Nephron (organoid): ENCODE measurements at regions not wholly inside any gene's neighbourhood (a gene's known extent, or its start where the extent isn't known, plus 50 kb on each side); places are given as distances from the start of the nearest gene placed in this dataset.

Experiments used
- H3K27ac Mint-ChIP-seq, 3 experiments: 2 replicates each; pipeline ENCODE4 v1.8.0; 2020; ENCODE audit warnings: mixed read lengths in 3 of 3, mild to moderate bottlenecking in 2 of 3, moderate library complexity in 1 of 3
- H3K27me3 Mint-ChIP-seq: 2 replicates; pipeline ENCODE4 v1.8.0; 2021; ENCODE audit warnings: low read depth, mild to moderate bottlenecking, moderate library complexity, mixed read lengths
- H3K36me3 Mint-ChIP-seq: 2 replicates; pipeline ENCODE4 v1.8.0; 2020; ENCODE audit warnings: low read depth, mixed read lengths
- H3K4me1 Mint-ChIP-seq: 2 replicates; pipeline ENCODE4 v1.8.0; 2020; ENCODE audit warnings: mixed read lengths
- H3K4me3 Mint-ChIP-seq, 3 experiments: 2 replicates each; pipeline ENCODE4 v1.8.0; 2020; ENCODE audit warnings: mild to moderate bottlenecking in 3 of 3, mixed read lengths in 3 of 3, moderate library complexity in 2 of 3
- H3K9me3 Mint-ChIP-seq: 2 replicates; pipeline ENCODE4 v1.8.0; 2020; ENCODE audit warnings: mixed read lengths
- CTCF ChIP-seq, 3 experiments: fragments of 200-600 bp; sonication (generic); IDR thresholded peaks; one replicate each; pipeline ENCODE4 v1.5.0; 2021; ENCODE audit warnings: antibody characterized with exemption in 3 of 3; ENCODE audit not compliant: unreplicated experiment in 3 of 3

- no peak for TF ChIP-seq CTCF (IDR thresholded peaks at IDR 0.05; ENCODE audit: unreplicated experiment in 3 of 3)
- no peak overlapping the region for H3K4me3 Mint-ChIP-seq
- H3K27me3 Mint-ChIP-seq = peaks cover 23% of the 10 kb centered on the region
- no peaks in the 10 kb centered on the region for H3K36me3 Mint-ChIP-seq
- H3K27ac Mint-ChIP-seq = no peak overlapping the region
- peaks cover 2% of the 10 kb centered on the region for H3K4me1 Mint-ChIP-seq
- no peaks in the 10 kb centered on the region for H3K9me3 Mint-ChIP-seq
Observed at GRCh38 chr5:9707732-9708462, 77.7 kb upstream of the TAS2R1 start.

GRCh38 chr5:9699681-9700080, 69.5 kb upstream of the TAS2R1 start:
- Mint-ChIP-seq H3K4me1 (peaks cover 10% of the 10 kb centered on the region), H3K27ac (no peak overlapping the region), H3K4me3 (no peak overlapping the region), H3K27me3 (peaks cover 13% of the 10 kb centered on the region), H3K9me3 (peaks cover 2% of the 10 kb centered on the region), H3K36me3 (no peaks in the 10 kb centered on the region)
- no peak for TF ChIP-seq CTCF (IDR thresholded peaks at IDR 0.05; ENCODE audit: unreplicated experiment in 3 of 3)

- no peaks in the 10 kb centered on the region for H3K36me3 Mint-ChIP-seq
- peaks cover 10% of the 10 kb centered on the region for H3K4me1 Mint-ChIP-seq
- no peak for TF ChIP-seq CTCF (IDR thresholded peaks at IDR 0.05; ENCODE audit: unreplicated experiment in 3 of 3)
- H3K27ac Mint-ChIP-seq = no peak overlapping the region
- peaks cover 2% of the 10 kb centered on the region for H3K9me3 Mint-ChIP-seq
- H3K4me3 Mint-ChIP-seq = no peak overlapping the region
- H3K27me3 Mint-ChIP-seq = peaks cover 11% of the 10 kb centered on the region
Observed at GRCh38 chr5:9698841-9699240, 68.7 kb upstream of the TAS2R1 start.

- no peak overlapping the region for H3K27ac Mint-ChIP-seq
- H3K4me3 Mint-ChIP-seq = no peak overlapping the region
Observed at GRCh38 chr5:9698125-9698826, 68.1 kb upstream of the TAS2R1 start.

GRCh38 chr5:9692576-9692975, 62.4 kb upstream of the TAS2R1 start:
- H3K4me3 Mint-ChIP-seq = no peak overlapping the region
- H3K9me3 Mint-ChIP-seq = no peaks in the 10 kb centered on the region
- H3K27me3 Mint-ChIP-seq = peaks cover 5% of the 10 kb centered on the region
- H3K4me1 Mint-ChIP-seq = peaks cover 10% of the 10 kb centered on the region
- H3K36me3 Mint-ChIP-seq = no peaks in the 10 kb centered on the region
- H3K27ac Mint-ChIP-seq = no peak overlapping the region
- TF ChIP-seq CTCF (IDR thresholded peaks at IDR 0.05; ENCODE audit: unreplicated experiment in 3 of 3) = no peak

More at GRCh38 chr5:9698125-9698826, 68.1 kb upstream of the TAS2R1 start:
- H3K36me3 Mint-ChIP-seq = no peaks in the 10 kb centered on the region
- H3K9me3 Mint-ChIP-seq = peaks cover 2% of the 10 kb centered on the region
- peaks cover 9% of the 10 kb centered on the region for H3K27me3 Mint-ChIP-seq
- TF ChIP-seq CTCF (IDR thresholded peaks at IDR 0.05; ENCODE audit: unreplicated experiment in 3 of 3) = no peak
- H3K4me1 Mint-ChIP-seq = peaks cover 10% of the 10 kb centered on the region
